Gastroesophageal sphincter (tissue), 4 donors: ENCODE measurements at regions not wholly inside any gene's neighbourhood (a gene's known extent, or its start where the extent isn't known, plus 50 kb on each side); places are given as distances from the start of the nearest gene placed in this dataset.

ENCODE experiments used
- ATAC-seq: fragments of 150-250 bp; one replicate; pipeline ENCODE4 v1.9.1; 2016; ENCODE audit warnings: mild to moderate bottlenecking, moderate library complexity
- H3K27ac ChIP-seq, 4 donors: fragments of 200-600 bp; sonication (generic) in 3 of 4; 1 replicate in 3 of 4; 2 replicates in 1 of 4; pipeline ENCODE4 v1.5.1; 2016 to 2019
- H3K27me3 ChIP-seq: fragments of 200-600 bp; sonication (generic); one replicate; pipeline ENCODE4 v1.5.1; 2019
- H3K36me3 ChIP-seq, 2 donors: fragments of 200-600 bp; sonication (generic); one replicate each; pipeline ENCODE4 v1.5.1; 2019; ENCODE audit warnings: control low read depth in 1 of 2
- H3K4me1 ChIP-seq, 3 donors: fragments of 200-600 bp; sonication (generic); 1 replicate in 2 of 3; 2 replicates in 1 of 3; pipeline ENCODE4 v1.5.1; 2016 to 2019; ENCODE audit warnings: control low read depth in 2 of 3
- H3K4me3 ChIP-seq, 2 donors: fragments of 200-600 bp; sonication (generic); one replicate each; pipeline ENCODE4 v1.5.1; 2019; ENCODE audit warnings: mild to moderate bottlenecking in 1 of 2, moderate library complexity in 1 of 2
- H3K9me3 ChIP-seq, 3 donors: fragments of 200-600 bp; sonication (generic); one replicate each; pipeline ENCODE4 v1.5.1; 2017 to 2019; ENCODE audit warnings: control low read depth in 2 of 3
- EP300 ChIP-seq: sonication (generic); formaldehyde crosslinking; IDR thresholded peaks from one replicate; pipeline ENCODE4 v1.6.1; 2017; ENCODE audit warnings: antibody characterized with exemption, mild to moderate bottlenecking
- POLR2A ChIP-seq, 2 donors: fragments of 450-650 bp; IDR thresholded peaks; one replicate each; pipeline ENCODE4 v1.6.1; 2017; ENCODE audit warnings: antibody characterized with exemption in 2 of 2, mild to moderate bottlenecking in 2 of 2, moderate library complexity in 1 of 2
- POLR2AphosphoS5 ChIP-seq: sonication (generic); formaldehyde crosslinking; IDR thresholded peaks from one replicate; pipeline ENCODE4 v1.6.1; 2017; ENCODE audit warnings: antibody characterized with exemption
- WGBS, 2 donors: methylation state at CpG; one replicate each; pipeline ENCODE4 v1.1.5; 2018; ENCODE audit warnings: low coverage in 1 of 2; 5-methylcytosine and 5-hydroxymethylcytosine counted together
- TF ChIP-seq, protein P1 (sequence below), 4 experiments: fragments of 200-600 bp in 2 of 4; fragments of 450-650 bp in 2 of 4; sonication (generic) in 1 of 4; IDR thresholded peaks; one replicate each; pipeline ENCODE4 v1.5.1; 2017 to 2019; ENCODE audit warnings: antibody characterized with exemption in 4 of 4, mild to moderate bottlenecking in 2 of 4, moderate library complexity in 2 of 4

DNA sequence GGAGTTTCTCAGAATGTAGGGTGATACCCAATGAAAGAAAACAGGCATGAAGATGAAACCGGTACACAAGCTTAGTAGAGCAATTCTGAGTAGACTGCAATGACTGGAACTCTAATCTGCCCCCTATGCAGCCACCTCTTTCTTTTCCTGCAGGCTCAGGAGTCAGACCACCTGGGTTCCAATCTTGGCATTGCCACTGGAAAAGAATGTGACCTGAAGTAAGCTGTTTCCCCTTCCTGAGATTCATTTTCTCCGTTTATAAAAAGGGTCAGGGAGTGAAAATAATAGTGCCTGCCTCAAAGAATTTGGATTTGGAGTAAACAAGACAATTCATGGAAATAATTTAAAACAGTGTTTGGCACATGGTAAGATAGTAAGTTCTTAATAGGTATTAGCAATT, 1464.0 kb downstream of the PCDH7 start:
- H3K9me3 ChIP-seq = no peaks in the 10 kb centered on the region
- no peaks in the 10 kb centered on the region for H3K36me3 ChIP-seq
- 50 to 58% methylated on average over 2 of the region's 2 CpGs for WGBS, 2 donors
- no peak for TF ChIP-seq EP300
- TF ChIP-seq POLR2A (IDR thresholded peaks at IDR 0.05) = no peak
- no peak for TF ChIP-seq POLR2AphosphoS5
- TF ChIP-seq, protein P1, sequence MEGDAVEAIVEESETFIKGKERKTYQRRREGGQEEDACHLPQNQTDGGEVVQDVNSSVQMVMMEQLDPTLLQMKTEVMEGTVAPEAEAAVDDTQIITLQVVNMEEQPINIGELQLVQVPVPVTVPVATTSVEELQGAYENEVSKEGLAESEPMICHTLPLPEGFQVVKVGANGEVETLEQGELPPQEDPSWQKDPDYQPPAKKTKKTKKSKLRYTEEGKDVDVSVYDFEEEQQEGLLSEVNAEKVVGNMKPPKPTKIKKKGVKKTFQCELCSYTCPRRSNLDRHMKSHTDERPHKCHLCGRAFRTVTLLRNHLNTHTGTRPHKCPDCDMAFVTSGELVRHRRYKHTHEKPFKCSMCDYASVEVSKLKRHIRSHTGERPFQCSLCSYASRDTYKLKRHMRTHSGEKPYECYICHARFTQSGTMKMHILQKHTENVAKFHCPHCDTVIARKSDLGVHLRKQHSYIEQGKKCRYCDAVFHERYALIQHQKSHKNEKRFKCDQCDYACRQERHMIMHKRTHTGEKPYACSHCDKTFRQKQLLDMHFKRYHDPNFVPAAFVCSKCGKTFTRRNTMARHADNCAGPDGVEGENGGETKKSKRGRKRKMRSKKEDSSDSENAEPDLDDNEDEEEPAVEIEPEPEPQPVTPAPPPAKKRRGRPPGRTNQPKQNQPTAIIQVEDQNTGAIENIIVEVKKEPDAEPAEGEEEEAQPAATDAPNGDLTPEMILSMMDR (IDR thresholded peaks at IDR 0.05) = no peak
- no peak overlapping the region for H3K4me3 ChIP-seq
- H3K27ac ChIP-seq = no peak overlapping the region
- no peaks in the 10 kb centered on the region for H3K4me1 ChIP-seq
- no peaks in the 10 kb centered on the region for H3K27me3 ChIP-seq
- no peak for ATAC-seq

DNA sequence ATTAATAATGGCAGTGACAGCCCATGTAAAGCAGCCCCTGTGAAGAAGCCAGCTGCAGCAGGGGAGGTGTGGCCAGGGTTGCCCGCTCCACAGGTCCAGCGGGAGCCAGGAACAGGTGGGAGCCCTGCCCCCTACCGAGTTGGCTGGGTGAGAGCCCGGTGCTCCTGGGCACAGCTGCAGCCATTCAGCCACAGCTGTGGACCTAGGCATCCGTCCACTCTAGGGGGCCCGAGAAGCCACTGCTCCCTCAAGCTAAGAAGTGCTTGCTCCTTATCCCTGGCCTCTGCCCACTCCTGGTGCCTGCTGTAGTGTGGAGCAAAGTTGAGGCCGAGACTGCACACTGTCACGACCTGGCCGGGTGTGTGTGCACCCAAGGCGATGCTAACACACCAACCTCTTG, 1469.0 kb downstream of the PCDH7 start:
- 87 to 94% methylated on average over 3 of the region's 10 CpGs for WGBS, 2 donors
- Histone ChIP-seq H3K4me3 (no peak overlapping the region), H3K27me3 (no peaks in the 10 kb centered on the region), H3K27ac (no peak overlapping the region), H3K36me3 (no peaks in the 10 kb centered on the region), H3K4me1 (no peaks in the 10 kb centered on the region), H3K9me3 (no peaks in the 10 kb centered on the region)
- ATAC-seq = no peak
- TF ChIP-seq POLR2A (IDR thresholded peaks at IDR 0.05) (no peak), POLR2AphosphoS5 (no peak), EP300 (no peak)
- TF ChIP-seq, protein P1 (IDR thresholded peaks at IDR 0.05) = no peak

DNA sequence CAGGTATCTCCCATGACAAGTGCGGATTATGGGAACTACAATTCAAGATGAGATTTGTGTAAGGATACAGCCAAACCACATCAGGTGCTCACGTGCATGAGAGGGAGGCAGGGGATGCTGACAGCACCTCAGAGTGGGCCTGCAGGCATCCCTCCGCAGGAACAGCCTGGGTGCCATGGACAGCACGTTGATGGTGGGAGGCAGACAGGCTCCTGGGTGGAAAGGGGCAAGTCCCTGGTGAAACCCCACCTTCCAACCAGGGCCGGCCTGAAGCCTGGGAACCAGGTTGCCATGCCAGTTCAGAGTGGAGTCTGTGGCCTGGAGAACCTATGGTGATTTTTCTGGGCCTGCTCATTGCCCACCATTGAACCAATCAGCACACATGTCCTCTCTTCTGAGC, 1469.6 kb downstream of the PCDH7 start:
- H3K27me3 ChIP-seq = no peaks in the 10 kb centered on the region
- H3K4me1 ChIP-seq = no peaks in the 10 kb centered on the region
- no peaks in the 10 kb centered on the region for H3K36me3 ChIP-seq
- H3K4me3 ChIP-seq = no peak overlapping the region
- ATAC-seq = no peak
- no peaks in the 10 kb centered on the region for H3K9me3 ChIP-seq
- H3K27ac ChIP-seq = no peak overlapping the region
- WGBS, 2 donors = 80 to 88% methylated on average over 3 to 4 of the region's 5 CpGs
- TF ChIP-seq, protein P1 (IDR thresholded peaks at IDR 0.05) = no peak
- TF ChIP-seq POLR2AphosphoS5 (no peak), EP300 (no peak), POLR2A (IDR thresholded peaks at IDR 0.05) (no peak)

DNA sequence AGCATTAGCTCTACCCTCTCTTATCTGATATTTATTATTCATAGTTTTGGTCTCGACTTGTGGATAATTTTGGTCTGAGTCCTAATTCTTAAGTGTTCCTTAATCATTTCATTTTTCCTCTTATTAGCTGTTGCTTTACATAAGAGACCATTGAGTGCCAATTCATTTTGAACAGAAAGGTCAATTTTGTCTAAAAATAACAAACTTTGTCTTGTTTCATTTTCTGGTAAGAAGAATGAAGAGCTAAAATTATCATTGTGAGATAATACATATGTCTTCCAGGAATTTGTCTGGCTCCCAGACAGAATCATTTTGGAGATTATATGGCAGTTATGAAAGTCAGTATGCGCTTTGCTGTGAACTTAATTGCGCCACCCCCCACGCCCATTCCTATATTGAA, 1471.8 kb downstream of the PCDH7 start:
- H3K4me1 ChIP-seq = no peaks in the 10 kb centered on the region
- no peaks in the 10 kb centered on the region for H3K9me3 ChIP-seq
- ATAC-seq = no peak
- no peaks in the 10 kb centered on the region for H3K27me3 ChIP-seq
- H3K4me3 ChIP-seq = no peak overlapping the region
- no peak overlapping the region for H3K27ac ChIP-seq
- TF ChIP-seq EP300 (no peak), POLR2AphosphoS5 (no peak), POLR2A (IDR thresholded peaks at IDR 0.05) (no peak)
- TF ChIP-seq, protein P1 (IDR thresholded peaks at IDR 0.05) = no peak
- 43 to 45% methylated on average over 4 of the region's 4 CpGs for WGBS, 2 donors
- H3K36me3 ChIP-seq = no peaks in the 10 kb centered on the region

DNA sequence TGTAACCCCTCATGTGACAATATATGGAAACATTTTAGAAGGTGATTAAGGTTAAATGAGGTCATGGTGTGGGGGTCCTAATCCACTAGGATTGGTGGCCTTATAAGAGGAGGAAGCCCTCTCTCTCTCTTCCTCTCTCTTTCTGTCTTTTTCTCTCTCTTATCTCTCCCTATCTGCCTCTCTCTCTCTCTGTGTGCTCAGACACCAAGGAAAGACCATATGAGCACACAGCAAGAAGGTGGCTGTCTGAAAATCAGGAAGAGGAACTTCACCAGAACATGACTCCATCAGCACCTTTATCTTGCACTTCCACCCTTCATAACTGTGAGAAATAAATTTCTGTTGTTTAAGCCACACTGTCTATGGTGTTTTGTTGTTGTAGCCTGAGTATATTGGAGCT, 1472.2 kb downstream of the PCDH7 start:
- TF ChIP-seq EP300 = no peak
- TF ChIP-seq, protein P1 (IDR thresholded peaks at IDR 0.05) = no peak
- no peak for TF ChIP-seq POLR2AphosphoS5
- TF ChIP-seq POLR2A (IDR thresholded peaks at IDR 0.05) = no peak
- Histone ChIP-seq H3K27me3 (no peaks in the 10 kb centered on the region), H3K4me1 (no peaks in the 10 kb centered on the region), H3K27ac (no peak overlapping the region), H3K36me3 (no peaks in the 10 kb centered on the region), H3K9me3 (no peaks in the 10 kb centered on the region), H3K4me3 (no peak overlapping the region)
- no peak for ATAC-seq
